Colonic mucosa (tissue), 4 donors: ENCODE measurements at regions not wholly inside any gene's neighbourhood (a gene's known extent, or its start where the extent isn't known, plus 50 kb on each side); places are given as distances from the start of the nearest gene placed in this dataset.

Experiments used
- DNase-seq: peaks from one replicate; pipeline ENCODE4 v3.0.0-alpha.2; 2020
- H3K27ac ChIP-seq: fragments of 200-600 bp; one replicate; pipeline ENCODE4 v1.8.0; 2021
- H3K27me3 ChIP-seq: fragments of 200-600 bp; one replicate; pipeline ENCODE4 v1.8.0; 2021
- H3K36me3 ChIP-seq: fragments of 200-600 bp; one replicate; pipeline ENCODE4 v1.8.0; 2021
- H3K4me1 ChIP-seq: fragments of 200-600 bp; one replicate; pipeline ENCODE4 v1.8.0; 2021; ENCODE audit warnings: mild to moderate bottlenecking
- H3K4me3 ChIP-seq: fragments of 200-600 bp; one replicate; pipeline ENCODE4 v1.8.0; 2021
- H3K9ac ChIP-seq, 2 donors: one replicate each; pipeline ENCODE4 v1.7.0; 2013; ENCODE audit warnings: control low read depth in 2 of 2, low read depth in 2 of 2, low read length in 2 of 2
- H3K9me3 ChIP-seq: fragments of 200-600 bp; one replicate; pipeline ENCODE4 v1.8.0; 2021
- intact Hi-C: fragments of 100-400 bp; cut with DNase I; formaldehyde crosslinking; loops from one replicate; pipeline ENCODE4 v1.14.1; 2022
- TF ChIP-seq, protein P1 (sequence below): fragments of 200-600 bp; IDR thresholded peaks from one replicate; pipeline ENCODE4 v1.8.0; 2022; ENCODE audit warnings: antibody characterized with exemption, mild to moderate bottlenecking
- donor health status: healthy.
- donor health status: DM: no; HTN: no; CAD: no.
- donor health status: DM: no; HTN: no; CAD: no.

DNA sequence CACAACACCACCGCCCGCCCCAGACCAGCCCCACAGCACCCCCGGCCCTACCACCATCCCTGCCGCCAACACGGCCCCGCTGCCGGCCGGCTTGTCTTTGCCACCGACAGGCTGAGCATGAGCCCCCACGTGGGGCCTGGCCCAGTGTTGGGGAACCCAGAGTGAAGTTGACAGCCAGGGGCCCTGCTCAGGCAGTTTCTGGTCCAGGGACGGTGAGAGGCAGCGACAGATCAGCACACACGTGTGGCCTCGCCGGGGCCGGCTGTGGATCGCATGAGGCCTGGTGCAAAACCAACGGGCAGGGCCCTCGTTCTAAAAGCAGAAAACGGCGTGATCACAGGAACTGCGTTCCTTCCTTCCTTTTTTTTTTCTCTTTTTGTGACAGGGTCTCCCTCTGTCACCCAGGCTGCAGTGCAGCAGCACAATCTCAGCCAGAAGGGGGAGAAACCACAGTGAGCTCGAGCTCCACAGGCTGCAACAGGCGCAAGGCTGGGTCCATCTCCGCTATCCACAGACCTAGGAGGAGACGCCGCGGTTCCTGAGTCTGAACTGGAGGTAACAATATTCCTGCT, 50.5 kb upstream of the FBRSL1 start:
- no peak for DNase-seq
- TF ChIP-seq, protein P1, sequence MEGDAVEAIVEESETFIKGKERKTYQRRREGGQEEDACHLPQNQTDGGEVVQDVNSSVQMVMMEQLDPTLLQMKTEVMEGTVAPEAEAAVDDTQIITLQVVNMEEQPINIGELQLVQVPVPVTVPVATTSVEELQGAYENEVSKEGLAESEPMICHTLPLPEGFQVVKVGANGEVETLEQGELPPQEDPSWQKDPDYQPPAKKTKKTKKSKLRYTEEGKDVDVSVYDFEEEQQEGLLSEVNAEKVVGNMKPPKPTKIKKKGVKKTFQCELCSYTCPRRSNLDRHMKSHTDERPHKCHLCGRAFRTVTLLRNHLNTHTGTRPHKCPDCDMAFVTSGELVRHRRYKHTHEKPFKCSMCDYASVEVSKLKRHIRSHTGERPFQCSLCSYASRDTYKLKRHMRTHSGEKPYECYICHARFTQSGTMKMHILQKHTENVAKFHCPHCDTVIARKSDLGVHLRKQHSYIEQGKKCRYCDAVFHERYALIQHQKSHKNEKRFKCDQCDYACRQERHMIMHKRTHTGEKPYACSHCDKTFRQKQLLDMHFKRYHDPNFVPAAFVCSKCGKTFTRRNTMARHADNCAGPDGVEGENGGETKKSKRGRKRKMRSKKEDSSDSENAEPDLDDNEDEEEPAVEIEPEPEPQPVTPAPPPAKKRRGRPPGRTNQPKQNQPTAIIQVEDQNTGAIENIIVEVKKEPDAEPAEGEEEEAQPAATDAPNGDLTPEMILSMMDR, result no peak
- no peak overlapping the region for H3K4me3 ChIP-seq
- H3K27ac ChIP-seq, result no peak overlapping the region
- no peaks in the 10 kb centered on the region for H3K4me1 ChIP-seq
- H3K36me3 ChIP-seq, result no peaks in the 10 kb centered on the region
- intact Hi-C loops, result no loop called here
- H3K9ac ChIP-seq, result no peak overlapping the region
- no peaks in the 10 kb centered on the region for H3K27me3 ChIP-seq
- H3K9me3 ChIP-seq, result no peaks in the 10 kb centered on the region

DNA sequence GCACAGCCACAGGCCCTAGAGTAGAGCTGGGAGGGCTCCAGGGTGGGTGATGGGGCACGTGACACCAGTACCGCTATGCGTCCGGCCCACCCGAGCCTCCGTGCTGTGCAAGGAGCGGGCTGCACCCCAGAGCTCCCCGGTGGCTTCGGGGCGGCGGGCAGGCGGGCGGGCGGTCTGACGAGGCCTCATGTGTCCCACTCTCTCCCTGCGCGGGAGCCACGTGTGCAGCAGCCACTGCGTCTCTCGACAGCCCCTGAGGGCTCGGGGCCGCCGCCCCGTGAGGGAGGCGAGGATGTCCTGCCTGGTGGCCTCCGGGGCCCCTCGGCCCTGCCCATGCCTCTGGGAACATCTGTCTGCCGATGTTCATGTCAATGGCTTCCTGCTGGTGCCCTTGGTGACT, 51.2 kb upstream of the FBRSL1 start:
- no peaks in the 10 kb centered on the region for H3K4me1 ChIP-seq
- no peak overlapping the region for H3K27ac ChIP-seq
- H3K9ac ChIP-seq, result no peak overlapping the region
- no peaks in the 10 kb centered on the region for H3K27me3 ChIP-seq
- no peak for DNase-seq
- TF ChIP-seq, protein P1, result no peak
- no peaks in the 10 kb centered on the region for H3K9me3 ChIP-seq
- H3K4me3 ChIP-seq, result no peak overlapping the region
- intact Hi-C loops, result no loop called here
- no peaks in the 10 kb centered on the region for H3K36me3 ChIP-seq

DNA sequence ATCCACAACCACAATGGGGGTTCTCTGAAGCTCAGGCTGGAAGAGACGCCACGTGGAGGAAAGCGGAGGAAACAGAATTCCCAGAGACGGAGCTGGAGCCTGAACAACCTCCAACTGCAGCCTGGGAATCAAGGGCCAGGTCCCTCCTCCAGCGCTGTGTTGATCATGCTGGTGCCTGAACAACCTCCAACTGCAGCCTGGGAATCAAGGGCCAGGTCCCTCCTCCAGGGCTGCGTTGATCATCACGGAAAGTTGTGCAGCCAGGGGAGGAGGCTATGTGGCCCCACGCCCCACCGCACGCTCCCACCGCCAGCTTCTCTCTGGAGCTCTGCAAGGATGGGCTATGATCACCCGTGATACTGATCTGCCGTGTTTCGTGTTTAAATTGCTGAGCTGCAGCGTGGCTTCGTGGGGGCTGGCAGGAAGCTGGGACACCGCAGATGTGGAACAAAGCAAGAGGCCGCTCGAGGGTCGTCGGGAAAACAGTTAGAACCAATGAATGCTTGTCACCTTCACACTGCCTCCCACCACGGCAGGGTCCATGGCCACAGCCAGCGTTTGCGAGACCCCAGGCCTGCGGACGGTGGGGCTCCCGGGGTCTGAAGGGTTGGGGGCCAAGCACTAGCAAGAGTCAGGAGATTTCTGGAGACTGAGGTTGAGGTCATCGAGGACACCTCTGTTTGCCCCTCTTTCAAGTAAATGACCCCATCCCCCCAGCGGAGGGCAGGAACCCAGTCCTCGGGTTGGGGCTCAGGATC, 51.8 kb upstream of the FBRSL1 start:
- Histone ChIP-seq H3K27me3 (no peaks in the 10 kb centered on the region), H3K9me3 (no peaks in the 10 kb centered on the region), H3K36me3 (no peaks in the 10 kb centered on the region), H3K4me3 (no peak overlapping the region), H3K27ac (no peak overlapping the region), H3K9ac (no peak overlapping the region), H3K4me1 (no peaks in the 10 kb centered on the region)
- intact Hi-C loops, result no loop called here
- TF ChIP-seq, protein P1, result no peak
- DNase-seq, result no peak

DNA sequence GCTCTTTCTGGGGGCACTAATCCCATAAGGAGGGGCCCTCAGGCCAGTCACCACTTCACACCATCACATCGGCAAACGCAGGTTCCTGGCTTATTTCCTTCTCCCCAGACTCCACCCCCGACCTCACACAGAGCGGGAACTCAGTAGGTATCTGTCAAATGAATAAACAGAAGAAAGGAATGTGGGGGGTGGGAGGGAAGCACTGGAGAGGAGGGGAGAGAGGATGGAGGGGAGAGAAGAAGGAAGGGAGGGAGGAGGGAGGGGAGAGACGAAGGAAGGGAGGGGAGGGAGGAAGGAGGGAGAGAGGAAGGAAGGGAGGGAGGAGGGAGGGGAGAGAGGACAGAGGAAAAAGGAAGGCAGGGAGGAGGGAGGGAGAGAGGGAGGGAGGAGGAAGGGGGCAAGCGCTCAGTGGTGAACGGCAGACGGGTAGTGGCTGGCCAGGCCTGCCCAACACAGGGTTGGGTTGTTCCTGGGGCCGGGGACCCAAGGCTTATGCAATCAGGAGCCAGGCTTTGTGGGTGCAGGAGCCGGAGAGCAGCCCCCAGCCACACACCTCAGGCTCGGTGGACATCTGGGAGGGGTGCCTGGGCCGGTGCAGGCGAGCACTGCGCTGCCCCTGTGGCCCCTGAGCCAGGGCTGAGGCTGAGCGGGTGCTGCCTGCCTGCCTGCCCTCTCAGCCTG, 52.6 kb upstream of the FBRSL1 start:
- no peaks in the 10 kb centered on the region for H3K36me3 ChIP-seq
- intact Hi-C loops, result no loop called here
- H3K9me3 ChIP-seq, result no peaks in the 10 kb centered on the region
- H3K9ac ChIP-seq, result no peak overlapping the region
- no peak overlapping the region for H3K27ac ChIP-seq
- no peak for DNase-seq
- H3K4me1 ChIP-seq, result no peaks in the 10 kb centered on the region
- H3K4me3 ChIP-seq, result no peak overlapping the region
- no peaks in the 10 kb centered on the region for H3K27me3 ChIP-seq
- TF ChIP-seq, protein P1, result no peak

DNA sequence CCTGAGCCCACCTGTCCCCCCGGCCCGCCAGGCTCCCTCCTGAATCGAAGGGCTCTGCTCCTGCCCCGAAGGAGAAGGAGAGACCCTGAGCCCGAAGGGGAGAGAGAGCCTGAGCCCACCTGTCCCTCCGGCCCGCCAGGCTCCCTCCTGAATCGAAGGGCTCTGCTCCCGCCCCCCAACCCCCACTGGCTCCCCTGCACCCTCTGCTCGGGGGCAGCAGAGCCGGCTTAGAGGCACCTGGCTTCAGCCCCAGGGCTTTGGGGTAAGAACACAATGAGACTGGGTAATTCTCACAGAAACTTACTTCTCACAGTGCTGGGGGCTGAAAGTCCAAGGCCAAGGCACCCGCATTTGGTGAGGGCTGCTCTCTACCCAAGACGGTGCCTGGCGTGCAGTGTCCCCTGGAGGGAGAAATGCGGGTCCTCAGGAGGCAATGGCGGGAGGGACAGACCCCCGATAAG, 53.1 kb upstream of the FBRSL1 start:
- Histone ChIP-seq H3K36me3 (no peaks in the 10 kb centered on the region), H3K9me3 (no peaks in the 10 kb centered on the region), H3K4me3 (no peak overlapping the region), H3K9ac (no peak overlapping the region), H3K27me3 (no peaks in the 10 kb centered on the region), H3K27ac (no peak overlapping the region), H3K4me1 (no peaks in the 10 kb centered on the region)
- no peak for DNase-seq
- intact Hi-C loops, result no loop called here
- TF ChIP-seq, protein P1, result no peak
